GM23338 (cell line): ENCODE measurements at regions not wholly inside any gene's neighbourhood (a gene's known extent, or its start where the extent isn't known, plus 50 kb on each side); places are given as distances from the start of the nearest gene placed in this dataset.

Experiments used
- CREB1 ChIP-seq: fragments of 250-450 bp; sonication (Bioruptor Pico); IDR thresholded peaks from 2 replicates; pipeline ENCODE4 v1.5.0; 2020; ENCODE audit warnings: low read depth, mild to moderate bottlenecking, moderate library complexity
- EZH2 ChIP-seq: fragments of 200-600 bp; sonication (generic); IDR thresholded peaks from one replicate; pipeline ENCODE4 v1.8.0; 2017; ENCODE audit warnings: antibody characterized with exemption, mild to moderate bottlenecking, low read depth; ENCODE audit not compliant: unreplicated experiment
- EZH2phosphoT487 ChIP-seq: fragments of 200-600 bp; sonication (generic); IDR thresholded peaks from one replicate; pipeline ENCODE4 v1.8.1; 2018; ENCODE audit warnings: antibody characterized with exemption; ENCODE audit not compliant: unreplicated experiment
- JUNB ChIP-seq: IDR thresholded peaks from one replicate; pipeline ENCODE4 v1.6.1; 2016; ENCODE audit warnings: antibody characterized with exemption; ENCODE audit not compliant: unreplicated experiment
- NANOG ChIP-seq: IDR thresholded peaks from 2 replicates; pipeline ENCODE4 v1.6.1; 2016; ENCODE audit warnings: antibody characterized with exemption, borderline replicate concordance
- POLR2AphosphoS5 ChIP-seq: IDR thresholded peaks from 2 replicates; pipeline ENCODE4 v1.6.1; 2016; ENCODE audit warnings: antibody characterized with exemption, low read depth
- REST ChIP-seq: IDR thresholded peaks from one replicate; pipeline ENCODE4 v1.6.1; 2018; ENCODE audit warnings: antibody characterized with exemption; ENCODE audit not compliant: unreplicated experiment
- ZNF114 ChIP-seq: fragments of 250-450 bp; sonication (Bioruptor Pico); IDR thresholded peaks from 2 replicates; pipeline ENCODE4 v1.5.0; 2020; ENCODE audit warnings: mild to moderate bottlenecking, moderate library complexity
- ZNF462 ChIP-seq: fragments of 250-450 bp; sonication (Bioruptor Pico); IDR thresholded peaks from 2 replicates; pipeline ENCODE4 v1.5.0; 2020; ENCODE audit warnings: mild to moderate bottlenecking, moderate library complexity
- TF ChIP-seq, protein P1 (sequence below), 2 experiments: fragments of 200-600 bp in 1 of 2; sonication (generic) in 1 of 2; conservative IDR thresholded peaks; 2 replicates each; pipeline versions ENCODE4 v1.5.1 to v1.6.1; 2016 to 2017; ENCODE audit warnings: antibody characterized with exemption in 2 of 2, low read depth in 2 of 2, mild to moderate bottlenecking in 2 of 2, moderate library complexity in 1 of 2
- TF ChIP-seq, protein P2 (sequence below): IDR thresholded peaks from 2 replicates; pipeline ENCODE4 v1.6.1; 2016; ENCODE audit warnings: antibody characterized with exemption

- TF ChIP-seq, protein P1, sequence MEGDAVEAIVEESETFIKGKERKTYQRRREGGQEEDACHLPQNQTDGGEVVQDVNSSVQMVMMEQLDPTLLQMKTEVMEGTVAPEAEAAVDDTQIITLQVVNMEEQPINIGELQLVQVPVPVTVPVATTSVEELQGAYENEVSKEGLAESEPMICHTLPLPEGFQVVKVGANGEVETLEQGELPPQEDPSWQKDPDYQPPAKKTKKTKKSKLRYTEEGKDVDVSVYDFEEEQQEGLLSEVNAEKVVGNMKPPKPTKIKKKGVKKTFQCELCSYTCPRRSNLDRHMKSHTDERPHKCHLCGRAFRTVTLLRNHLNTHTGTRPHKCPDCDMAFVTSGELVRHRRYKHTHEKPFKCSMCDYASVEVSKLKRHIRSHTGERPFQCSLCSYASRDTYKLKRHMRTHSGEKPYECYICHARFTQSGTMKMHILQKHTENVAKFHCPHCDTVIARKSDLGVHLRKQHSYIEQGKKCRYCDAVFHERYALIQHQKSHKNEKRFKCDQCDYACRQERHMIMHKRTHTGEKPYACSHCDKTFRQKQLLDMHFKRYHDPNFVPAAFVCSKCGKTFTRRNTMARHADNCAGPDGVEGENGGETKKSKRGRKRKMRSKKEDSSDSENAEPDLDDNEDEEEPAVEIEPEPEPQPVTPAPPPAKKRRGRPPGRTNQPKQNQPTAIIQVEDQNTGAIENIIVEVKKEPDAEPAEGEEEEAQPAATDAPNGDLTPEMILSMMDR (conservative IDR thresholded peaks at IDR 0.05; ENCODE audit: low read depth in 2 of 2), result peak; percentile 66 to 82
- TF ChIP-seq EZH2phosphoT487, result no peak
- TF ChIP-seq EZH2, result no peak
- no peak for TF ChIP-seq REST
- no peak for TF ChIP-seq POLR2AphosphoS5
- no peak for TF ChIP-seq JUNB
- no peak for TF ChIP-seq ZNF114 (CRISPR knock-in tag)
- TF ChIP-seq, protein P2, sequence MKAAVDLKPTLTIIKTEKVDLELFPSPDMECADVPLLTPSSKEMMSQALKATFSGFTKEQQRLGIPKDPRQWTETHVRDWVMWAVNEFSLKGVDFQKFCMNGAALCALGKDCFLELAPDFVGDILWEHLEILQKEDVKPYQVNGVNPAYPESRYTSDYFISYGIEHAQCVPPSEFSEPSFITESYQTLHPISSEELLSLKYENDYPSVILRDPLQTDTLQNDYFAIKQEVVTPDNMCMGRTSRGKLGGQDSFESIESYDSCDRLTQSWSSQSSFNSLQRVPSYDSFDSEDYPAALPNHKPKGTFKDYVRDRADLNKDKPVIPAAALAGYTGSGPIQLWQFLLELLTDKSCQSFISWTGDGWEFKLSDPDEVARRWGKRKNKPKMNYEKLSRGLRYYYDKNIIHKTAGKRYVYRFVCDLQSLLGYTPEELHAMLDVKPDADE, result no peak
- TF ChIP-seq CREB1, result no peak
- TF ChIP-seq ZNF462 (CRISPR knock-in tag), result no peak
- TF ChIP-seq NANOG, result no peak
These were observed 433.3 kb downstream of the RAP2B start for GRCh38 chr3:153595186-153595815.
